Uterus (tissue), 2 donors: ENCODE measurements at regions not wholly inside any gene's neighbourhood (a gene's known extent, or its start where the extent isn't known, plus 50 kb on each side); places are given as distances from the start of the nearest gene placed in this dataset.

ENCODE experiments used
- CTCF ChIP-seq, 4 experiments: fragments of 200-600 bp in 2 of 4; fragments of 450-650 bp in 2 of 4; sonication (generic) in 2 of 4; IDR thresholded peaks; one replicate each; pipeline ENCODE4 v1.5.1; 2016 to 2019; ENCODE audit warnings: antibody characterized with exemption in 4 of 4, mild to moderate bottlenecking in 2 of 4, moderate library complexity in 1 of 4
- POLR2A ChIP-seq, 2 donors: fragments of 450-650 bp; IDR thresholded peaks; one replicate each; pipeline ENCODE4 v1.6.1; 2016; ENCODE audit warnings: antibody characterized with exemption in 2 of 2, mild to moderate bottlenecking in 1 of 2, moderate library complexity in 1 of 2

GRCh38 chr6:78231002-78231401, 578.2 kb downstream of the MEI4 start:
- TF ChIP-seq CTCF (IDR thresholded peaks at IDR 0.05) (no peak), POLR2A (IDR thresholded peaks at IDR 0.05) (no peak)
